ENCODE measurements at regions not wholly inside any gene's neighbourhood (a gene's known extent, or its start where the extent isn't known, plus 50 kb on each side); places are given as distances from the start of the nearest gene placed in this dataset.

DNA sequence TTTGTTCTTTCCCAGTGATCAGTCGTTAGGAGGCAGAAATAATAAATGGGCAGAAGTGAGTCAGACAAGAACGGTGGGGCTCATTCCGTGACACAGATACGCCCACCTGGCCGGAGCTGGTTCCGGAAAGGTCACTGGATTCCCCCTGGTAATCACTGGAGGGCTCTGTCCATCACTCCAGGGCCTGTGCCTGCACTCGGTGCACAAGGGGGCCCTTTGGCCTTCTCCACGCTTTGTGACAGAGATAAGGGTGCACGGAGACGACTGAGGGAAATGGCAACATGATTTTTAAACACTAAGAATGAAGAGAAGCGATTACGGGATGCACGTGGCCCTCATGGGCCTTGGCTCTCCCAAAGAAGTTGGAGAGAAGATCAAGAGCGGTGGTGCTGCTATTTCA lies 84.4 kb downstream of the PTGR3 start:
- TF ChIP-seq, protein P1, sequence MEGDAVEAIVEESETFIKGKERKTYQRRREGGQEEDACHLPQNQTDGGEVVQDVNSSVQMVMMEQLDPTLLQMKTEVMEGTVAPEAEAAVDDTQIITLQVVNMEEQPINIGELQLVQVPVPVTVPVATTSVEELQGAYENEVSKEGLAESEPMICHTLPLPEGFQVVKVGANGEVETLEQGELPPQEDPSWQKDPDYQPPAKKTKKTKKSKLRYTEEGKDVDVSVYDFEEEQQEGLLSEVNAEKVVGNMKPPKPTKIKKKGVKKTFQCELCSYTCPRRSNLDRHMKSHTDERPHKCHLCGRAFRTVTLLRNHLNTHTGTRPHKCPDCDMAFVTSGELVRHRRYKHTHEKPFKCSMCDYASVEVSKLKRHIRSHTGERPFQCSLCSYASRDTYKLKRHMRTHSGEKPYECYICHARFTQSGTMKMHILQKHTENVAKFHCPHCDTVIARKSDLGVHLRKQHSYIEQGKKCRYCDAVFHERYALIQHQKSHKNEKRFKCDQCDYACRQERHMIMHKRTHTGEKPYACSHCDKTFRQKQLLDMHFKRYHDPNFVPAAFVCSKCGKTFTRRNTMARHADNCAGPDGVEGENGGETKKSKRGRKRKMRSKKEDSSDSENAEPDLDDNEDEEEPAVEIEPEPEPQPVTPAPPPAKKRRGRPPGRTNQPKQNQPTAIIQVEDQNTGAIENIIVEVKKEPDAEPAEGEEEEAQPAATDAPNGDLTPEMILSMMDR (IDR thresholded peaks at IDR 0.05), result no peak
- TF ChIP-seq POLR2AphosphoS5 (IDR thresholded peaks at IDR 0.05), result no peak
